ENCODE measurements at regions not wholly inside any gene's neighbourhood (a gene's known extent, or its start where the extent isn't known, plus 50 kb on each side); places are given as distances from the start of the nearest gene placed in this dataset.
"Not testable (repeated sequence)": the region's sequence is repeated elsewhere in the genome, so short reads cannot be mapped to it uniquely, and the experiment has no call there.

DNA sequence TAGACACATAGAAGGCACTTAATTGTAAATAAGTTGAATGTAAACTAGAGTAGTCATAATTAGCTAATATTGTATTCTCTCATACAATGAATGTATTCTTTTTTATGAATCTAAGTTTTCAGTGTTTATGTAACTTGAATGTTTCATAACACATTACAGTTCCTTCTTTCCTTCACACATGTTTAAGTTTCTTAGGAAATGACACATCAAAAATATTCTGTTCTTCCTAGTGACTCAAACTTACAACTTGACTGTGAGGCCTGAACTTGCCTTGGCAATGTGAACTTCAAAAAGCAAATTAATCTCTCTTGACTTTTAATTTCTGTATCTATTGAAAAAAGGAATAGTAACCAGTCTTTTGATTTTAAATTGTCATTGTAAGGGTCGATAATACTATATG is 700.1 kb downstream of the KCNT2 start:
- DNase-seq = no peak

DNA sequence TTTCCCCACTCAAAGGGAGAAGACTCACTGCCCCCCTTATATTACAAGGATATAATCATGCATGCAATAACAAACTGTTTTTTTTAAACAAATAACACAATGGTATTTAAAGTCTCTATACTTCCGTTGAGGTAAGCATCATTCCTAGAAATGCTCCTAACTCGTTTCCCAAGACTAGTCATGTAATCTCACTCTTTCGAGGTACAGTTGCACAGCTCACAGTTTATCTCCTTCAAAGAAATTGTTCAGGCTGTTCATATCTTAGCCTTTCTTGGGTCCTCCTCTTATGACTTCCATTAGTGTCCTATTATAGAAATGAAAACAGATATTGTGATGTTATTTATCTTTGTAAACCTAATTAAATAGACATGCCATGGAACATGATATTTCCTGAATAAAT is 705.0 kb downstream of the KCNT2 start:
- DNase-seq = no peak

DNA sequence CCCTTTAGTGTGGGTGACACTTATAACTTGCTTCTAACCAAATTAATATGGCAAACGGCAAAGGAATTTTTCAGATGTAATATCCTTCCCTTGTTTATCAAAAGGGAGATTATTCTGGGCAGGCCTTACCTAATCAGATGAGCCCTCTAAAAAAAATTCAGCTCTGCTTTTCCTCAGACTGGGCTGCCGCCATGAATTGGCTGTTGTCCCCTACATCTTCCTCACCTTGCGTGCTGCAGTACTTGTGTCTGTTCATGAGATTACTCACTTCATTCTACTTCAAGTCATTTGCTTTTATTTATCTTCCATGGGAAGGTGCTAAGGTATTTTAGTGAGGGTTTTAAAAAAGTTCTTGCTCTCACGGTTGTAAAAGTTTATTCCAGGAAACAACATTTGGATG is 705.5 kb downstream of the KCNT2 start:
- no peak for DNase-seq

DNA sequence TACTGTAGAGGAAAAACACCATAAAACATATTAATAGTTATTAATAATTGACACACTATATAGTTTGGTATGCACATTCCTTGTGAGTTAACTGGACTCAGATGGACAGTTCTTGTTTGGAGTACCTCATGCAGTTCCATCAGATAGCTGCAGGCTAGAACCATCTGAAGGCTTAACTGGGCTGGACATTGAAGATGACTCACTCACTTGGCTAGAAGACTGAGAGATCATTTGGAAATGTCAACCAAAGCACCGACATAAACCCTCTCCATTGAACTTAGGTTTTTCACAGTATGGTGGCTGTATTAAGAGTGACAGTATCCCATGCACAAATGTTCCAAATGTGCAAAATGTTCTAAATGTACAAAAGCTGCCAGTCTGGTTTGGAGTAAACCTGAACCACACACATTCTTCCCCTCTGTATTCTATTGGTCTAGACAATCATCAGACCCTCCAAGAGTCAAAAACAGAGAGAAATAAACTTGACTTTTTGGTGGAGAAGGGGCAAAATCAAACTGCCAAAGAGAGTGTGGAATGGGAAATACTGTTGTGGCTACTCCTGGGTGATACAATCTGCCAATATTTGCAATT is 708.4 kb downstream of the KCNT2 start:
- no peak for DNase-seq

DNA sequence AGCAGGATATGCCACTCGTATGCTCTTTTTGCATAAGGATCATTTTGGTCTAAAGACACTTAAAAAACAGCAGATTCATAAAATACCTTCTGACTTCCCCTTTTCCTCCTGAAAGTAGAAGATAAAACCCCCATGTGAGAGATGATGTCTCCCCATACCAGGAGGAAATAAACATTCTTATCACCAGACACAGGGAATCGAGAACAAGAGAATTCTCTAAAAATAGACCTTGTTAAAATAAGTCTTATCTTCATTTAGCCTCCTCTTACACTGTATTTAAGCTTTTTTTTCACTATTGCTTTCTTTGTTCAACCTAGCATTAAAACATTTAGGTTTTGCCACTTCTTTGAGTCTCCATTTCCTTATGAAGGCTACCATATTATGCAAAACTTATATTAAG is 709.3 kb downstream of the KCNT2 start:
- DNase-seq = no peak

DNA sequence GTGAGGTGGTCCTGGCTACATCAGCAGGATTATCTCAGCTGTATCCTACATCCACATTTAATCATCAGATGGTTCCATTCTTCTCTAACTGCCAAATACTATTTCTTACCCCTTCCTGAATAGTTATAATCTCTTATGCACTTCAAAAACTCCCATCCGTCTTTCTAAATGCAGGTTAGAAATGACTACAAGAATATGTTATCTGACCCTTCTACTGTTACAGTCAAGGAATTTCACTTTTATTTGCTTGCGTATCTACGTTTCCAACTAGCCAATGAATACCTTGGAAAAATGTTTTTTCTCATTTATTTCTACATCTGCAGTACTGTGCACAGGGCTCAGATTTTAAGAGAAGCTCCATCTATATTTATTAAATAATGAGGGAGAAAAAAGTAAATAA is 709.9 kb downstream of the KCNT2 start:
- no peak for DNase-seq

DNA sequence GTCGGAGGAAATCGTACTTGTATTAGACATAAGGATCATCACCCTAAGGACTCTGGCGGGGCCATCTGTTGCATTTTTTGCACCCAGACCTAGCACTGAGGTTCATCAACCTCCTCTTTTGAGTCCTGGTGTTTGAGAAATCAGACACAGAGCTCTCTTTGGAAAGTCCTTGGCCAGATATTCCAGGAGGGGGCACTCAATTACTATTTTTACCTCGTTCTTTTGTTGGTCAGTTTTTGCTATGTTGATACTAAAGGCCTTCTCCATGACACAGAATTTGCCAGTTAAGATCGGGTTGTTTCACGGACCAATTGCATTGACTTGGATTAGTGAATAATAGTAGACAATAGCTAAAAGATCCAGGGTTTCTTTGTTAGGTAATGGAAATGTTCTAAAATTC is 711.2 kb downstream of the KCNT2 start:
- no peak for DNase-seq

DNA sequence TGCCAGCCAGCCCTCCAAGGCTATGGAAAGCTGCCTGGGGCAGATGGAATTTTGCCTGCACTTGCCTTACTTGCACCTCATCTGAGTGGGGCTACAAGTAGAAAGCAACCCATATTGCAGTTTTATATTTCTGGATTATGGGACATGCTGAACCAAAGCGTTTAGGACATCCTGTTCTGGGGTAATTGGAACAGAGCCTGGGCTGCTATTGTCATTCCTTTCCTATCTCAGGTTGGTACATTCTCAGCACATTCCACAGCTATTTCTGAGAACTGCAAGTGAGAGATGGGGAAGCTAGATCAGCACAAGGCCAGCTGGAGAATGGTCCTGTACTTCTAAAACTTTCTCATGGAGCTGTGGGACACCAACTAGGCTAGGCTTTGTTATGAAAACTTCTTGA is 713.8 kb downstream of the KCNT2 start:
- DNase-seq = no peak

DNA sequence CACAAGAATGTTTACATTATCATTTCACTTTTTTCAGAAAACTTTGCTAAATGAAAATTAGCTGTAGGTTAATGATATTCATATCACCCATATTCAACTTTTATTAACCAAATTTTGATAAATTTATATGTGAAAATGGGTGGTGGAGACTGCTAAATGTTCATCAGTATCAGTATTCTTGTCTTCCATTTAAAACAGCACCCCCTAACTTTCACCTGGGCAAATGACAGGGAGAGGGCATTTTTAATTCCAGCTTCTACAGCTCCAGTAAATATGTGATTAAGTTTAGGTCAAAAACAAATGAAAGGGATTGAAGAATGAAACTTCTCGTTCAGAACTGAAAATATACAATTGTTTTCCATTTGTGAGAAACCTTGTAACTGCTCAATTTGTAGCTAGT is 722.2 kb downstream of the KCNT2 start:
- DNase-seq = no peak

DNA sequence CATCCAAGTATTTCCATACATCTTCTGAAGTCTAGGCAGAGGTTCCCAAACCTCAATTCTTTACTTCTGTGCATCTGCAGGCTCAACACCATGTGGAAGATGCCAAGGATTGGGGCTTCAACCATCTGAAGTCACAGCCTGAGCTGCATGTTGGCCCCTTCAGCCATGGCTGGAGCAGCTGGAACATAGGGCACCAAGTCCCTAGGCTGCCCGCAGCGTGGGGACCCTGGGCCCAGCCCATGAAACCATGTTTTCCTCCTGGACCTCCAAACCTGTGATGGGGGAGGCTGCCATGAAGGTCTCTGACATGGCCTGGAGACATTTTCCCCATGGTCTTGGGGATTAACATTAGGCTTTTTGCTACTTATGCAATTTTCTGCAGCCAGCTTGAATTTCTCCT is 729.8 kb downstream of the KCNT2 start:
- DNase-seq = no peak

DNA sequence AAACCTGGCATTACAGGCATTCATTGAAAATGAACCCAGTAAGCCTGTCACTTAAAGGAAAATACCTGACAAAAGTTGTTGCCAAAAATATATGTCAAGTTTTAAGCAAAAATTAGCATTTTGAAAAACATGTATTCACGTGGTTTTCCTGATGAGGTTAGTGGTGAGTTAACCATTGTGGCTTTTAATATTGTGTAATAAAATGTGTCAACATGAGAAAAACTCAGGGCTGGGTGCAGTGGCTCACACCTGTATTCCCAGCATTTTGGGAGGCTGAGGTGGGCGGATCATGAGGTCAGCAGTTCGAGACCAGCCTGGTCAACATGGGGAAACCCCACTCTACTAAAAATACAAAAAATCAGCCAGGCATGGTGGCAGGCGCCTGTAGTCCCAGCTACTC is 731.4 kb downstream of the KCNT2 start:
- DNase-seq = no peak

DNA sequence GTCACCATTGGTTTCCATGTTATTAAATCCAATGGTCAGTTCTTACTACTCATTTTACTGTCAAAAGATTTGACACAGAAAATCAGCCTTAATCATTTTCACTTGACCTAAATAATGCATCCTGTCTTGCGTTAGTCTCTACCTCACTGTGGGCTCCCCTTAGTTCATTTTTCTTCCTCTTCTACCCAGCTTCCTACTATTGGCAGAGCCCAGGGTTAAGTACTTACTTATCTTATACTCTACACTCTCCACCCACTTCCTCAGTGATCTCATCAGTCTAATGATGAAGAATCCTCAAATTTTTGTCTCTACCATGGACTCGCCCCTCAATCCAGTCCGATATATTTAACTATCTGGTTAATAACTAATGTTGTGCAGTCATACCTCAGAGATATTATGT is 735.9 kb downstream of the KCNT2 start:
- no peak for DNase-seq

DNA sequence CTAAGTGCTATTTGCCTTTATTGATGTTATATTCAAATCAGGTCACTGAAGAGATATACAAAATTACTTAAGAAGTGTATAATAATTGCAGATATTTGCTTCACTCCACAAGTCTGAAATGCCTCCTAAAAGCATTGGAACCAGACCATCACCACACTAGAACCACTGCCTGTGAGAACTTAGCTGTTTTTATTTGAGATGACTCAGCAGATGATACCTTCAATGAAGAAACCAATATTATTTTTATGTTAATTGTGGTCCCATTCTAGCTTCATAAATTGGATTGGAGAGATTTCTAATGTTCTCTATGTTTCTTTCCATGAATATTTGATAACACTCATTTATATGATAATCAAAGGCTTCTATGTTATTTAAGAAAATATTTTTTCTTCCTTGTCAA is 740.6 kb downstream of the KCNT2 start:
- no peak for DNase-seq

DNA sequence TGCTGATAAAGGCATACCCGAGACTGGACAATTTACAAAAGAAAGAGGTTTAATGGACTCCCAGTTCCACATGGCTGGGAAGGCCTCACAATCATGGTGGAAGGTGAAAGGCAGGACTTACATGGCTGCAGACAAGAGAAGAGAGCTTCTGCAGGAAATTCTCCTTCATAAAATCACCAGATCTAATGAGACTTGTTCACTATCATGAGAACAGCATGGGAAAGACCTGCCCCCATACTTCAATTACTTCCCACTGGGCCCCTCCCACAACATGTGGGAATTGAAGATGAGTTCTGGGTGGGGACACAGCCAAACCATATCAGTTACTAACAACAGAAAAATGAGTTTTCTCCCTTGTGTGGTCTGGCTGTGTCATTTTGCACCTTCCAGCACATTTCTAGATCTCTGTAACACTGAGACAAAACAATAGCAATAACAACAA is 741.4 kb downstream of the KCNT2 start:
- no peak for DNase-seq

DNA sequence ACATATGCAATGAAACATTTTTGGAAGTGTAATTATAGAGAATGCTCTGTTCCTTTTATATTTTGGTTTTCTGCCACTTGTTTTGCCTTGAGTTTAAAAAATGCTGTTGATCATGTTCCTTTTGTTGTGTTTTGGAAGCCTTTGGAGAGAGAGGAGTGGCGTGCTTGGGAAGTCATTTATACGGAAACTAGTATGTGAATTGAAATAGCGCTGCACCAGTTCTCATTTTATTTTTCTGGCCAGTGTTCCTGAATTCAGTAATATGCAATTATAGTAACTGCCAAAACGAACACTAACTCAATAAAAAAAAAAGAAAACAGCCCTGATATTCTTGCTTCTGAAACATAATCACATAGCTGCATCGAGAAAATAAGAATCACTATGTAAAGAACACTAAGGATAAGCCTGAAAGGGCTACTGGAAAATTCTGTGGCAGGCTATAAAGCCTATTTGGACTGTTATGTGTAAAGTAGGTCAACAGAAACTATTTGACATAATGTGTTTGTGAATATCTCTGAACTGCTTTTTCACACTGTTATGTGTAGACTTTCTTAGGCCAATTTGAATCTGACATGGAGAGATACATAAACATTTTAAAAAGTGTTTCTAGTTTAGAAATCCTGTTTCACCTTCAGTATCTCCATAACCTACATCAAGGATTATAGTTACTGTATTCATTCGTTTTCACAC is 742.0 kb downstream of the KCNT2 start:
- no peak for DNase-seq

DNA sequence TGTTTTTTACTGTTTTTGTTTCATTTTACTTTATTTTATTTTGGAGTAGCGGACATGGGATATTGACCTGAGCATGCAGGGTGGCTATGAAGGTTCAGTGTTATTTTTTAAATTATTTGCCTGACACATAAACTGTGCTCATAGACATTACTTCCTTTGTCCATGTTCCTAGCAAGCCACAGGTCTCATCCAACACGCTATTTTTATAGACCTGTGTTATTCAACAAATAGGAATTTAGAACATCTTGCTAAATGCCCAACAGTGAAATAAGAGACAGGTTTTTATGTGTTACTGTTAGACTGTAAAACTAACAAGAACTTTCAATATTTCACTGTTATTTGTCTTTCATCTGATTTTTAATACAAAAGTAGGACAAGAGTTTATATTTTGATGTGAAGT is 756.4 kb downstream of the KCNT2 start:
- no peak for DNase-seq

DNA sequence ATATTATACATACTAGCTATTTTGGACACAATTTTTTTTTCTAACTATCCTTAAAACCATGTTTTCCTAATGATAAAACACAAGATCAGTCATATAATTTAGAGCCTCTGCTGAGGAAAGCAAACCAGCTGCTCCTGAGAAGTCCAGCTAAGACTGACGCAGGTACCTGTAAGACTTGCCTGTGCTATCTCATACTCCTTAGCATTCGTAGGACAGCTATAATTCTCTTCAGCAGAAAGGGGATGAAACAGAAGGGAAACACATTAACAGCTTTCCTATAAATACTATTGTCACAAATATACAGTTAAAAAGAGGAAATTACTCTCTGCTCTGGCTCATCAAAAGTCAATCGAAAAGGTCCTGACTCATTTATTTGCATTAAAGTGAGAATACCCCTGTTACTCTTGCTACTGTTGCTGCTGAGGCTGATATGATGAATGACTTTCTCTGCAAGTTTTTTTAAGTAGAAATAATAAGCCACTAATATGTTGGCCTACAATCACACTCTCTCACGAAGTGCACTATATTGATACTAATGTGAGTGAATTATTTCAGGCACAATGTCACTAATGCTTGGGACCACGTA is 757.1 kb downstream of the KCNT2 start:
- DNase-seq = no peak

DNA sequence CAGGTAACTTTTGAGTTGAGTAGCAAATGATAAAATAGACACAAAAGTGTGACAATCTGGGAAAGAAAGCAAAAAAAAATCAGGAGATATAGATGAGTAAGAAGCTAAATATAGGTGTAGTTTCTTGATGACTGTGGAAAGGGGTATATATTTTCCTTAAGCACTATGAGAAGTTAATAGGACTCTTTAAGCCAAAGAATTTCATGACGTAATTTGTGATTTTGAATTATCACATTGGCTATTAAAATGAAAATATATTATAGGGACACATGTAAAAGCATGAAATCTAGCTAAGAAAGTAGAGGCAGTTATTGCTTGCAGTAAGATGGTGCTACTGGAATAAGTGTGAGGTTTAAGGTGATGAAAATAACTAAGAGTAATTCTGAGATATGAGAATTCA is 759.1 kb downstream of the KCNT2 start:
- no peak for DNase-seq

DNA sequence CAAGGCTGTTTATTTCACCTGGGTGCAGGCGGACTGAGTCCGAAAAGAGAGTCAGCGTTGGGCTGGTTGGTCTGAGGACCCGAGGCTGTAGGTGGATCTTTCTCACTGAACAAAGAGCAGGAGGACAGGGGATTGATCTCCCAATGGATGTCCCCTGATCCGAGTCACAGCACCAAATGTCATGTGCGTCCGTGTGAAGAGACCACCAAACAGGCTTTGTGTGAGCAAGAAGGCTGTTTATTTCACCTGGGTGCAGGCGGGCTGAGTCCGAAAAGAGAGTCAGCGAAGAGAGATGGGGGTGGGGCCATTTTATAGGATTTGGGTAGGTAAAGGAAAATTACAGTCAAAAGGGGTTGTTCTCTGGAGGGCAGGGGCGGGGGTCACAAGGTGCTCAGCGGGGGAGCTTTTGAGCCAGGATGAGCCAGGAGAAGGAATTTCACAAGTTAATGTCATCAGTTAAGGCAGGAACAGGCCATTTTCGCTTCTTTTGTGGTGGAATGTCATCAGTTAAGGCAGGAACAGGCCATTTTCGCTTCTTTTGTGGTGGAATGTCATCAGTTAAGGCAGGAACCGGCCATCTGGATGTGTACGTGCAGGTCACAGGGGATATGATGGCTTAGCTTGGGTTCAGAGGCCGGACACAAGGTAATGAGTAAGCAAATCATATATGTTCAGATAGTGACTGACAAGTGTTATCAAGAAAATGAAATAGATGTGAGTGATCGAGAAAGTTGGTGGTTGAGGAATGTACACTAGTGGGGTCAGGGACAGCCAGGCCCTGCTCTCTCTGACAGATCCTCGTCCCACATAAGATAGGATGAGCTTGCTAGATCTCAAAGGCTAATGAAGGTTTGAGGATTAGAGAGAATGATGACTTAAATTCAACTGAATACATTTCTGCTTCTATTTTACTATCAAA is 760.0 kb downstream of the KCNT2 start:
- DNase-seq = not testable (repeated sequence)

DNA sequence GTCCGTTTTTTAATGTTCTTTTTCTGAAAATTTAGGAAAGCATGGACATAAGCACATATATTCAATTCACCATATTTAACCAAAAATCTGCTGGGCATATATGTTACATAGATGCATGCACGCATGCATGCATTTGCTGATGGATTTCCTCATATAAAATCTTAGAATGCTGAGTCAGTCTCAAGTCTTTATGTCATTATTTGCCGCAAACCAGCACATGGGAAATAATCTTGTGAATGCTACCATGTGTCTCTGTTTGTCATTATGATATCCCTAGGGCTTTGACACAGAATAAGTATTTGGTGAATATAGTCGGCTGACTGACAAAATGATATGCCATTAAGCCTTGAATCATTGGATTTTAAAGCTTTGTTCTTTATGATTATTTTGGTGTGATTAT is 776.5 kb downstream of the KCNT2 start:
- no peak for DNase-seq

DNA sequence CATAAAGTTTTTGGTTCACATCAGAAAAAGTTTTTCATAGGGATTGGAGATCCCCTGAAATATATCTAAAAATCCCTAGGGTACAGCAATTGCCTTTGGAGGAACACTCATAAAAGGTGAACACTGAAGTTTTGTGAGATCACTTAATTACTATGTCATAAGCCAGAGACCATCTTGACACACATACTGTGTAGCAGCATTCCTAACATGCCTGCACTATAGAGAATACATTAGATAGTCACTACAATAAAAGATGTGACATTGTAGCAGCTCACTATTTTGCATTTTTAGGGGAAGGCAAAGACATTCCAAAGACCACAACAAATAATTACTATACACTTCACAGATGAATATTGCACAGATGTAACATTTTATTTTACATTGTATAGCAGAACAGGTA is 779.9 kb downstream of the KCNT2 start:
- no peak for DNase-seq

DNA sequence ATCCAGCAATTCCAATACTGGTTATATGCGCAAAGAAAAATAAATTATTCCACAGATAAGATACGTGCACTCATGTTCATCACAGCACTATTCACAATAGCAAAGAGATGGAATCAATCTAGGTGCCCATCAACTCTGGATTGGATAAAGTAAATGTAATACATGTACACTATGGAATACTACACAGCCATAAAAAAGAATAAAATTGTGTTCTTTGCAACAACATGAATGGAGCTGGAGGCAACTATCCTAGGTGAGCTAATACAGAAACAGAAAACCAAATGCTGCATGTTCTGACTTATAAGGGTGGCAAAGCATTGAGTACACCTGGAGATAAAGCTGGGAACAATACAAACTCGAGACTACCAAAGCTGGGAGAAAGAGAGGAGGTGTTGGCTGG is 787.3 kb downstream of the KCNT2 start:
- no peak for DNase-seq

DNA sequence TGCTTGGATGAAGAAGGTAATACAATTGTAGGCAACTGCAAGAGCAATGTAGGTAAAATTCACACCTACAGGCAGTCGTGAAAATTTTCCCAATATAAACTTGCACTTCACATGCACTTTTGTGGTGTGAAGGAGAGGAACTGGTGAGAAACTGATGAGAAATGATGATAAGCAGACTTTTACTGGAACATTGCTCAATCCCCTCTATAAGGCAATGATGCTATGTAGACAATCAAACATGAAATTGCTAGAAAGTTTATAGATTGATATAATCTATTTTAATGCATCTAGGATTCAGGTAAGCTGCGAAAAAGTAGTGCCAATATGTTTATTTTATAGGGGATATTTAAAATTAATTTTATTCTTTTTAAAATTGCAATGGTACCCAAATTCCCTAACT is 802.2 kb downstream of the KCNT2 start:
- DNase-seq = no peak

DNA sequence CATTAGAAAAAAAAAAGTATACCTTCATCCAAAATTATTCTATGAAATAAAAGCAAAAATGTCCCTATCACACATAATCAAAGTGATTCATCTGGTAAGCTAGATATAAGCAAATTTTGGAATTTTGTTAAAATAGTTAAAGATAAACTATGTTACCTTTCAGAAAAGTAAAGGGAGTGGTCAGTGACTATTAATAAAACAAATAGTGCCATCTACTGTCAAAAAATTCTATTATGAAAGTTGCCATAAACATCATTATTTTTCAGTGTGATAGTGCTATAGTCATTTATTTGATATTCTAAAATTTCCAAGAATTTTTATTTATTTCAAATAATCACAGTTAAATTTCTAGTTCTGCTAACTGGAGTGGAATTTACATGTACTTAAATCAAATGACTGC is 803.7 kb downstream of the KCNT2 start:
- no peak for DNase-seq

Measured in activated T-cell treated with anti-CD3 and anti-CD28 coated beads for 4 hours (primary cell).